ENCODE measurements at regions not wholly inside any gene's neighbourhood (a gene's known extent, or its start where the extent isn't known, plus 50 kb on each side); places are given as distances from the start of the nearest gene placed in this dataset.

- TF ChIP-seq CTCF (IDR thresholded peaks at IDR 0.05) (no peak), POLR2A (IDR thresholded peaks at IDR 0.05) (no peak), POLR2AphosphoS5 (IDR thresholded peaks at IDR 0.05) (no peak)
These were observed 301.9 kb upstream of the PITX2 start for GRCh38 chr4:110924761-110925160.
